GM23338 (cell line): ENCODE measurements at regions not wholly inside any gene's neighbourhood (a gene's known extent, or its start where the extent isn't known, plus 50 kb on each side); places are given as distances from the start of the nearest gene placed in this dataset.
"Not testable (repeated sequence)": the region's sequence is repeated elsewhere in the genome, so short reads cannot be mapped to it uniquely, and the experiment has no call there.

ENCODE experiments used
- CREB1 ChIP-seq: fragments of 250-450 bp; sonication (Bioruptor Pico); IDR thresholded peaks from 2 replicates; pipeline ENCODE4 v1.5.0; 2020; ENCODE audit warnings: low read depth, mild to moderate bottlenecking, moderate library complexity
- ETS1 ChIP-seq: IDR thresholded peaks from 2 replicates; pipeline ENCODE4 v1.6.1; 2016; ENCODE audit warnings: antibody characterized with exemption
- EZH2 ChIP-seq: fragments of 200-600 bp; sonication (generic); IDR thresholded peaks from one replicate; pipeline ENCODE4 v1.8.0; 2017; ENCODE audit warnings: antibody characterized with exemption, mild to moderate bottlenecking, low read depth; ENCODE audit not compliant: unreplicated experiment
- EZH2phosphoT487 ChIP-seq: fragments of 200-600 bp; sonication (generic); IDR thresholded peaks from one replicate; pipeline ENCODE4 v1.8.1; 2018; ENCODE audit warnings: antibody characterized with exemption; ENCODE audit not compliant: unreplicated experiment
- JUNB ChIP-seq: IDR thresholded peaks from one replicate; pipeline ENCODE4 v1.6.1; 2016; ENCODE audit warnings: antibody characterized with exemption; ENCODE audit not compliant: unreplicated experiment
- NANOG ChIP-seq: IDR thresholded peaks from 2 replicates; pipeline ENCODE4 v1.6.1; 2016; ENCODE audit warnings: antibody characterized with exemption, borderline replicate concordance
- POLR2AphosphoS5 ChIP-seq: IDR thresholded peaks from 2 replicates; pipeline ENCODE4 v1.6.1; 2016; ENCODE audit warnings: antibody characterized with exemption, low read depth
- STAT1 ChIP-seq: IDR thresholded peaks from one replicate; pipeline ENCODE4 v1.6.1; 2016; ENCODE audit warnings: antibody characterized with exemption; ENCODE audit not compliant: unreplicated experiment
- ZNF114 ChIP-seq: fragments of 250-450 bp; sonication (Bioruptor Pico); IDR thresholded peaks from 2 replicates; pipeline ENCODE4 v1.5.0; 2020; ENCODE audit warnings: mild to moderate bottlenecking, moderate library complexity
- ZNF331 ChIP-seq: fragments of 250-450 bp; sonication (Bioruptor Pico); IDR thresholded peaks from 2 replicates; pipeline ENCODE4 v1.5.0; 2020; ENCODE audit warnings: low read depth, mild to moderate bottlenecking, moderate library complexity
- ZNF462 ChIP-seq: fragments of 250-450 bp; sonication (Bioruptor Pico); IDR thresholded peaks from 2 replicates; pipeline ENCODE4 v1.5.0; 2020; ENCODE audit warnings: mild to moderate bottlenecking, moderate library complexity
- TF ChIP-seq, protein P1 (sequence below), 2 experiments: fragments of 200-600 bp in 1 of 2; sonication (generic) in 1 of 2; conservative IDR thresholded peaks; 2 replicates each; pipeline versions ENCODE4 v1.5.1 to v1.6.1; 2016 to 2017; ENCODE audit warnings: antibody characterized with exemption in 2 of 2, low read depth in 2 of 2, mild to moderate bottlenecking in 2 of 2, moderate library complexity in 1 of 2
- TF ChIP-seq, protein P2 (sequence below): IDR thresholded peaks from one replicate; pipeline ENCODE4 v1.6.1; 2018; ENCODE audit warnings: antibody characterized with exemption; ENCODE audit not compliant: unreplicated experiment

DNA sequence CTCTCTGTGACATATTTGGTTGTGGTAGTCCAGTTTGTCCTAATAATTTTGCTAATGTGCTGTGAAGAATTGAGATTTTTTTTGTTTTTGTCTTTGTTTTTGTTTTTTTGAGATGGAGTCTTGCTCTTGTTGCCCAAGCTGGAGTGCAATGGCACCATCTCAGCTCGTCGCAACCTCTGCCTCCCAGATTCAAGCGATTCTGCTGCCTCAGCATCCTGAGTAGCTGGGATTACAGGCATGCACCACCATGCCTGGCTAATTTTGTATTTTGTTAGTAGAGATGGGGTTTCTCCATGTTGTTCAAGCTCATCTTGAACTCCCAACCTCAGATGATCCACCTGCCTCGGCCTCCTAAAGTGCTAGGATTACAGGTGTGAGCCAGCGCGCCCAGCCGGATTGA lies 73.4 kb downstream of the FAM50B start:
- TF ChIP-seq EZH2phosphoT487; EZH2; POLR2AphosphoS5; JUNB; ZNF331; NANOG; ETS1; CREB1; STAT1; ZNF462 (CRISPR knock-in tag); ZNF114: not testable (repeated sequence)
- TF ChIP-seq, protein P1, sequence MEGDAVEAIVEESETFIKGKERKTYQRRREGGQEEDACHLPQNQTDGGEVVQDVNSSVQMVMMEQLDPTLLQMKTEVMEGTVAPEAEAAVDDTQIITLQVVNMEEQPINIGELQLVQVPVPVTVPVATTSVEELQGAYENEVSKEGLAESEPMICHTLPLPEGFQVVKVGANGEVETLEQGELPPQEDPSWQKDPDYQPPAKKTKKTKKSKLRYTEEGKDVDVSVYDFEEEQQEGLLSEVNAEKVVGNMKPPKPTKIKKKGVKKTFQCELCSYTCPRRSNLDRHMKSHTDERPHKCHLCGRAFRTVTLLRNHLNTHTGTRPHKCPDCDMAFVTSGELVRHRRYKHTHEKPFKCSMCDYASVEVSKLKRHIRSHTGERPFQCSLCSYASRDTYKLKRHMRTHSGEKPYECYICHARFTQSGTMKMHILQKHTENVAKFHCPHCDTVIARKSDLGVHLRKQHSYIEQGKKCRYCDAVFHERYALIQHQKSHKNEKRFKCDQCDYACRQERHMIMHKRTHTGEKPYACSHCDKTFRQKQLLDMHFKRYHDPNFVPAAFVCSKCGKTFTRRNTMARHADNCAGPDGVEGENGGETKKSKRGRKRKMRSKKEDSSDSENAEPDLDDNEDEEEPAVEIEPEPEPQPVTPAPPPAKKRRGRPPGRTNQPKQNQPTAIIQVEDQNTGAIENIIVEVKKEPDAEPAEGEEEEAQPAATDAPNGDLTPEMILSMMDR (conservative IDR thresholded peaks at IDR 0.05; ENCODE audit: low read depth in 2 of 2), result not testable (repeated sequence)
- TF ChIP-seq, protein P2, sequence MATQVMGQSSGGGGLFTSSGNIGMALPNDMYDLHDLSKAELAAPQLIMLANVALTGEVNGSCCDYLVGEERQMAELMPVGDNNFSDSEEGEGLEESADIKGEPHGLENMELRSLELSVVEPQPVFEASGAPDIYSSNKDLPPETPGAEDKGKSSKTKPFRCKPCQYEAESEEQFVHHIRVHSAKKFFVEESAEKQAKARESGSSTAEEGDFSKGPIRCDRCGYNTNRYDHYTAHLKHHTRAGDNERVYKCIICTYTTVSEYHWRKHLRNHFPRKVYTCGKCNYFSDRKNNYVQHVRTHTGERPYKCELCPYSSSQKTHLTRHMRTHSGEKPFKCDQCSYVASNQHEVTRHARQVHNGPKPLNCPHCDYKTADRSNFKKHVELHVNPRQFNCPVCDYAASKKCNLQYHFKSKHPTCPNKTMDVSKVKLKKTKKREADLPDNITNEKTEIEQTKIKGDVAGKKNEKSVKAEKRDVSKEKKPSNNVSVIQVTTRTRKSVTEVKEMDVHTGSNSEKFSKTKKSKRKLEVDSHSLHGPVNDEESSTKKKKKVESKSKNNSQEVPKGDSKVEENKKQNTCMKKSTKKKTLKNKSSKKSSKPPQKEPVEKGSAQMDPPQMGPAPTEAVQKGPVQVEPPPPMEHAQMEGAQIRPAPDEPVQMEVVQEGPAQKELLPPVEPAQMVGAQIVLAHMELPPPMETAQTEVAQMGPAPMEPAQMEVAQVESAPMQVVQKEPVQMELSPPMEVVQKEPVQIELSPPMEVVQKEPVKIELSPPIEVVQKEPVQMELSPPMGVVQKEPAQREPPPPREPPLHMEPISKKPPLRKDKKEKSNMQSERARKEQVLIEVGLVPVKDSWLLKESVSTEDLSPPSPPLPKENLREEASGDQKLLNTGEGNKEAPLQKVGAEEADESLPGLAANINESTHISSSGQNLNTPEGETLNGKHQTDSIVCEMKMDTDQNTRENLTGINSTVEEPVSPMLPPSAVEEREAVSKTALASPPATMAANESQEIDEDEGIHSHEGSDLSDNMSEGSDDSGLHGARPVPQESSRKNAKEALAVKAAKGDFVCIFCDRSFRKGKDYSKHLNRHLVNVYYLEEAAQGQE, result not testable (repeated sequence)
